ENCODE measurements at regions not wholly inside any gene's neighbourhood (a gene's known extent, or its start where the extent isn't known, plus 50 kb on each side); places are given as distances from the start of the nearest gene placed in this dataset.

DNA sequence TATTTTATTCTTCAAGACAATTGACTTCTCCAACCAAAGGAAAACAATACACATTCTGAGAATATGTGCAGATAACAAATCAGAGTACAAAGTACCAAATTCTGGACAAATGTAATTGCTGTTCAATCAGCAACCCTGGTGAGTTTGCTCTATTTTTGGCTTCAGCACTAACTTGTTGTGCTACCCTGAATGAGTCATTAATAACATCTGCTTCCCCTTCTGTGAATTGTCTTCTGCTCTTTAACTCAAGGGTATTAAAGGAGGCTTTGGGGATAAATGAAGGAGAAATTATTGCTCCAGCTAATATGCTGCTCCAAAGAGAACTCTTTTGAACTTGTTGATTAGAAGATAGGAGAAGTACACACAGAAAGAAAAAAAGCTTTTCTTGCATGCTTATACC is 459.3 kb downstream of the HTR7 start:
- H3K36me3 ChIP-seq (ENCODE audit: control insufficient read depth in 1 of 2, insufficient read depth in 2 of 2, low read length in 2 of 2): no peaks in the 10 kb centered on the region
- no peaks in the 10 kb centered on the region for H3K27me3 ChIP-seq (ENCODE audit: low read depth, low read length)
- H3K4me1 ChIP-seq (ENCODE audit: control insufficient read depth in 1 of 2, insufficient read depth in 2 of 2, low read length in 2 of 2): no peaks in the 10 kb centered on the region
- no peaks in the 10 kb centered on the region for H3K9me3 ChIP-seq (ENCODE audit: control insufficient read depth in 1 of 2, low read length in 2 of 2)
- no peak overlapping the region for H3K4me3 ChIP-seq (ENCODE audit: low read depth in 1 of 2, low read length in 2 of 2)
- no peak overlapping the region for H3K27ac ChIP-seq (ENCODE audit: low read length)

DNA sequence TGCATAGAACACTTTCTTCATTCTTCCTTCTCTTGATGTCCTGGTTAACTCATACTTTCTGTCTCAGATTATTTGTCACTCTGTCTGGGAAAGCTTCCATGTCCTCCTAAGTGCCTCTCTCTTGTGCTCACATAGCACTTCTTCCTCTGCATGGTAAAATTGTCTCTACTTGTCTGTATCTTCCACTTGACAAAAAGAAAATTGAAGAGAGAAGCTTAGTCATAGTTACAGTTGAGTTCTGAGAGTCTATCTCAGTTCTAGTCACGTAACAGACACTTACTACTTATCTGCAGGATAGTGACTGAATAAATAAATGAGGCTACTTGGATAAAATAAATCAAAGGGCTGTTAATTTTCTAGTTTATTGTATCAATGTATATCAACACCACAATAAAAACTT is 458.1 kb downstream of the HTR7 start:
- H3K27me3 ChIP-seq (ENCODE audit: low read depth, low read length): no peaks in the 10 kb centered on the region
- no peaks in the 10 kb centered on the region for H3K4me1 ChIP-seq (ENCODE audit: control insufficient read depth in 1 of 2, insufficient read depth in 2 of 2, low read length in 2 of 2)
- no peak overlapping the region for H3K4me3 ChIP-seq (ENCODE audit: low read depth in 1 of 2, low read length in 2 of 2)
- H3K27ac ChIP-seq (ENCODE audit: low read length): no peak overlapping the region
- H3K36me3 ChIP-seq (ENCODE audit: control insufficient read depth in 1 of 2, insufficient read depth in 2 of 2, low read length in 2 of 2): no peaks in the 10 kb centered on the region
- H3K9me3 ChIP-seq (ENCODE audit: control insufficient read depth in 1 of 2, low read length in 2 of 2): no peaks in the 10 kb centered on the region

DNA sequence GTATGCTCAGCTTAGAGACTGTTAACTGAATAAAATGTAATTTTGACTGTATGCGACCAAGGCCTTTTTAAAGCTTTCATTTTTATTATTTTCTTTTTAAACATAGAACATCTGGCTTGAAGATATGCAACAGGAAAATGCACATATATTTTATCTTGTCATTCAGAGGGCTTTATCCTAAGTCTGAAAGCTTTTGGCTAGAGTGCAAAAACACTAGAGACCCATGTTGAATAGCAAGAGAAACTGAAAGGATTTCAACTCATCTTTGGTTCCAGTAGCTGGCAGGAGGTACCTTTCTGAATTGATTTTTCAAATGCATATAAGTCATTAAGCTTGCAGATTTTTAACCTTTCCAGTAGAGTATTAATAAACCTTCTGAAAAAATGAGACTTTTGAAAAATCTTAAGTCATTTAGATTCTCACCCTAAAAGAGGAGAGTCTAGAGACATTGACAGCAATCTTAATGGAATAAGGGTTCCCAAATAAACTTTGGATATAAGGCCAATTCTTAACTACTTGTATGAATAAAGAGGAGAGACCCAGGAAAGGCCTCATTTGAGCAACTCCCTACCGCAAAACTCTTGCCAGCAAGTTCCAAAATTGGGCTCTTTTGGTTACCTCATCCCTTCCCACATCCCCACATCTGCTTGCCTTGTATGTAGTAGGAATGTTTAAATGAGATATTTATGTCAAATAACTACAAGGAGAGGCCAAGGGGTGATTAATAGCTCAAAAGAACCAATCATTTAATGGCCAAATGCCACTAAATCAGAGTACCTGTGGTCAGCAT is 454.4 kb downstream of the HTR7 start:
- no peaks in the 10 kb centered on the region for H3K4me1 ChIP-seq (ENCODE audit: control insufficient read depth in 1 of 2, insufficient read depth in 2 of 2, low read length in 2 of 2)
- no peaks in the 10 kb centered on the region for H3K27me3 ChIP-seq (ENCODE audit: low read depth, low read length)
- H3K36me3 ChIP-seq (ENCODE audit: control insufficient read depth in 1 of 2, insufficient read depth in 2 of 2, low read length in 2 of 2): no peaks in the 10 kb centered on the region
- no peak overlapping the region for H3K4me3 ChIP-seq (ENCODE audit: low read depth in 1 of 2, low read length in 2 of 2)
- no peak overlapping the region for H3K27ac ChIP-seq (ENCODE audit: low read length)
- H3K9me3 ChIP-seq (ENCODE audit: control insufficient read depth in 1 of 2, low read length in 2 of 2): no peaks in the 10 kb centered on the region

DNA sequence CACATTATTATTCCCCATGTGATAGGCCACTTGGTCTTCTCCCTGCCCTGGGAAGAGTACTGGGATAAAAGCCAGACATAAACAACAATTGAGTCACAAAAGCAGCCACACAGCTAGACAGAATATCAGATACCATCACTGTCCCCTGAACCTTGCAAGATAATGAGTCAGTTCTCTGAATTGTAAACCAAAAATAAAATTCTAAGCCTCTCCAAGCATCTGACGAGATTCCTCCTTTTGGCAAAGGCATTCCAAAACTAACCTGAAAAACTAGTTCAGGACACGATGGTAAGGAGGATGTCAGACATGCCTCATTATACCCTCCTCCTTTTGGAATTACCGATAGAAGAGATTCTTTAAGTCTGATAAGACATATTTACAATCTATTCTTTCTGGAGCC is 450.7 kb downstream of the HTR7 start:
- no peaks in the 10 kb centered on the region for H3K4me1 ChIP-seq (ENCODE audit: control insufficient read depth in 1 of 2, insufficient read depth in 2 of 2, low read length in 2 of 2)
- no peaks in the 10 kb centered on the region for H3K36me3 ChIP-seq (ENCODE audit: control insufficient read depth in 1 of 2, insufficient read depth in 2 of 2, low read length in 2 of 2)
- H3K27ac ChIP-seq (ENCODE audit: low read length): no peak overlapping the region
- no peak overlapping the region for H3K4me3 ChIP-seq (ENCODE audit: low read depth in 1 of 2, low read length in 2 of 2)
- H3K9me3 ChIP-seq (ENCODE audit: control insufficient read depth in 1 of 2, low read length in 2 of 2): peaks cover 0 to 6% of the 10 kb centered on the region in 2 donors
- H3K27me3 ChIP-seq (ENCODE audit: low read depth, low read length): no peaks in the 10 kb centered on the region

DNA sequence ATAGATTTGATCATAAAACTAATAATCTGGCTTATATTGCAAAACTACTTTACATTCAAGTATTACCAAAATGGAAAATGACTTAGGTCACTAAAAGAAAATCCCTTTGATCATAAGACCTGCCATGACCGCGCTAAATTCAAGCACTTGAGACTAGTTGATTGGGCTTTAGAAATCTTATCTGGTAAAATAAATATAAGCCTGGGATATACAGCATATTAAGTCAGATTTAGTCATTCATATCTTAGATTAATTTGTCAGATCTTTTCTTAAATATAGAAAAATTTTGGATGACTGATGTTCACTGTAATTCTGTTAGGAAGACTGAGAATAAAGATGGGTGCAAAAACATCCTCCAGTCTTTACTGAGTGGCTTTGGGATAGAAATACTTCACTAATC is 450.0 kb downstream of the HTR7 start:
- H3K27me3 ChIP-seq (ENCODE audit: low read depth, low read length): no peaks in the 10 kb centered on the region
- peaks cover 0 to 6% of the 10 kb centered on the region in 2 donors for H3K9me3 ChIP-seq (ENCODE audit: control insufficient read depth in 1 of 2, low read length in 2 of 2)
- no peak overlapping the region for H3K27ac ChIP-seq (ENCODE audit: low read length)
- H3K4me3 ChIP-seq (ENCODE audit: low read depth in 1 of 2, low read length in 2 of 2): no peak overlapping the region
- H3K4me1 ChIP-seq (ENCODE audit: control insufficient read depth in 1 of 2, insufficient read depth in 2 of 2, low read length in 2 of 2): no peaks in the 10 kb centered on the region
- no peaks in the 10 kb centered on the region for H3K36me3 ChIP-seq (ENCODE audit: control insufficient read depth in 1 of 2, insufficient read depth in 2 of 2, low read length in 2 of 2)

DNA sequence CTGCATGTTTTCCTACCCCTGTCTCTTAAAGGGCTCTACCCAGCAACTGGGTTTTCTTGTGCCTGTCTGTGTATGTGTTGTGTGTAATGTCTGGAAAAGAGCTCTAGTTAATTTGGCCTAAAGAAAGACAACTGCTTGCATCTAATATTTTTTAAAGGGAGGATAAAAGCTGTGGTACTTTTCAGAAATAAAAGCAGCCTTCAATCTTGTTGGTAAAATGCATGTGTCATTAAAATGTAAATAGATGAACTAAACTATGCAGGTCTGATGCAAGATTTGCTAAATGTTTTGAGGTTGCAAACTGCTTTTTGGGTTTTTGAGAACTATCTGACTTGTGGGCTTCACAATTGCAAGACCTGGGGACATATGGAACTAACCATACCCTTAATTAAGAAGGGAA is 445.3 kb downstream of the HTR7 start:
- no peak overlapping the region for H3K4me3 ChIP-seq (ENCODE audit: low read depth in 1 of 2, low read length in 2 of 2)
- peaks cover 0 to 6% of the 10 kb centered on the region in 2 donors for H3K9me3 ChIP-seq (ENCODE audit: control insufficient read depth in 1 of 2, low read length in 2 of 2)
- H3K36me3 ChIP-seq (ENCODE audit: control insufficient read depth in 1 of 2, insufficient read depth in 2 of 2, low read length in 2 of 2): no peaks in the 10 kb centered on the region
- H3K27me3 ChIP-seq (ENCODE audit: low read depth, low read length): no peaks in the 10 kb centered on the region
- no peak overlapping the region for H3K27ac ChIP-seq (ENCODE audit: low read length)
- no peaks in the 10 kb centered on the region for H3K4me1 ChIP-seq (ENCODE audit: control insufficient read depth in 1 of 2, insufficient read depth in 2 of 2, low read length in 2 of 2)

DNA sequence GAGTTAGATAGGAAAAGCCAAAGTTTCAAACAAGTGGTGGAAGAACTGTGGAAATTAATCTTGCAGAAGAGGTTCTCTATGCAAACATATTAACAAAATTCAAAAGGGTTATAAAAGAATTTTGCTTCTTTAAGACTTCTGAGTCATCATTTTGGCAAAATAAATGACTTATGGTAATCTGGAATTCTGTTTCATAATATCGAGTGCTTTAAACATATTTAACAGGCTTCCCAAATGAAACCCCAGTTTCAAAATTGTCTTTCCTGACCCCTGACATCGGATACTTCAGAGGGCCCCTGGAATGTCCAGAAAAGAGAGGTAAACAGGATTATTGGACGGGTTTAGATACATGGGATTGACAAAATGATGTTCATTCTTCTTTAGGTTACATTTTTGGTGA is 444.6 kb downstream of the HTR7 start:
- Histone ChIP-seq H3K36me3 (ENCODE audit: control insufficient read depth in 1 of 2, insufficient read depth in 2 of 2, low read length in 2 of 2) (no peaks in the 10 kb centered on the region), H3K4me3 (ENCODE audit: low read depth in 1 of 2, low read length in 2 of 2) (no peak overlapping the region), H3K9me3 (ENCODE audit: control insufficient read depth in 1 of 2, low read length in 2 of 2) (peaks cover 0 to 6% of the 10 kb centered on the region in 2 donors), H3K4me1 (ENCODE audit: control insufficient read depth in 1 of 2, insufficient read depth in 2 of 2, low read length in 2 of 2) (no peaks in the 10 kb centered on the region), H3K27ac (ENCODE audit: low read length) (no peak overlapping the region), H3K27me3 (ENCODE audit: low read depth, low read length) (no peaks in the 10 kb centered on the region)

DNA sequence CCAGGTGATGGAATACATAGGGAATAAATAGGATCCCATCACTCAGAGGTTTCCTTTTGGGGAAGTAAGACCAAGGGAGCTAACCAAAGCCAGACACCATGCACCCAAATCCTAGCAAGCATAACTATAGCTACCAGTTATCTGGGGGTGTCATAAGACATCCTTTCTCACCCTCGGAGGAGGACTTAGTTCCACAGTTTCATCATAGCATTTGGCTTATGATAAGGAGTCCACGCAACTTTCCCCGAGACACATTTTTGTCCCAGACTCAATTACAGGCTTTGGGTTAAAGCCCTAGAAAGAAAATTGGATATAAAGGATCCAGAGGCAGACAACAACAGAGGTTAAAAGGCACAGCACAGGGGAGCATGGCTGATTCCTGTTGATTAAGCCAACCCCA is 442.9 kb downstream of the HTR7 start:
- Histone ChIP-seq H3K4me3 (ENCODE audit: low read depth in 1 of 2, low read length in 2 of 2) (no peak overlapping the region), H3K27me3 (ENCODE audit: low read depth, low read length) (no peaks in the 10 kb centered on the region), H3K4me1 (ENCODE audit: control insufficient read depth in 1 of 2, insufficient read depth in 2 of 2, low read length in 2 of 2) (no peaks in the 10 kb centered on the region), H3K36me3 (ENCODE audit: control insufficient read depth in 1 of 2, insufficient read depth in 2 of 2, low read length in 2 of 2) (no peaks in the 10 kb centered on the region), H3K27ac (ENCODE audit: low read length) (no peak overlapping the region), H3K9me3 (ENCODE audit: control insufficient read depth in 1 of 2, low read length in 2 of 2) (peaks cover 0 to 4% of the 10 kb centered on the region in 2 donors)

DNA sequence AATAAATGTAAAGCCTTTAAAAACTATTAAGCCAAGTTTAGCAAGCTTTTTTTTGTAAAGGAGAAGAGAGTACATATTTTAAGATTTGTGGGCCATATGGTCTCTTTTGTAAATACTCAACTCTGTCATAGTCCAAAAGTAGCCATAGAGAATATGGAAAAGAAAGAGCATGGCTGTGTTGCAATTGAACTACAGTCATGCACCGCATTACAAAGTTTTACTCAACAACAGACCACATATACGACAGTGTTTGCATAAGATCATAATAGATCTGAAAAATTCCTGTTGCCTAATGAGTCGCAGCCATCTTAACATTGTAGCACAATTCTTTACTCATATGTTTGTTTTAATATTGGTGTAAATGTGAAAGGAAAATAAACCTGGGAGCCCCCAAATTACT is 440.8 kb downstream of the HTR7 start:
- Histone ChIP-seq H3K4me3 (ENCODE audit: low read depth in 1 of 2, low read length in 2 of 2) (no peak overlapping the region), H3K9me3 (ENCODE audit: control insufficient read depth in 1 of 2, low read length in 2 of 2) (no peaks in the 10 kb centered on the region), H3K27me3 (ENCODE audit: low read depth, low read length) (no peaks in the 10 kb centered on the region), H3K4me1 (ENCODE audit: control insufficient read depth in 1 of 2, insufficient read depth in 2 of 2, low read length in 2 of 2) (no peaks in the 10 kb centered on the region), H3K27ac (ENCODE audit: low read length) (no peak overlapping the region), H3K36me3 (ENCODE audit: control insufficient read depth in 1 of 2, insufficient read depth in 2 of 2, low read length in 2 of 2) (no peaks in the 10 kb centered on the region)

DNA sequence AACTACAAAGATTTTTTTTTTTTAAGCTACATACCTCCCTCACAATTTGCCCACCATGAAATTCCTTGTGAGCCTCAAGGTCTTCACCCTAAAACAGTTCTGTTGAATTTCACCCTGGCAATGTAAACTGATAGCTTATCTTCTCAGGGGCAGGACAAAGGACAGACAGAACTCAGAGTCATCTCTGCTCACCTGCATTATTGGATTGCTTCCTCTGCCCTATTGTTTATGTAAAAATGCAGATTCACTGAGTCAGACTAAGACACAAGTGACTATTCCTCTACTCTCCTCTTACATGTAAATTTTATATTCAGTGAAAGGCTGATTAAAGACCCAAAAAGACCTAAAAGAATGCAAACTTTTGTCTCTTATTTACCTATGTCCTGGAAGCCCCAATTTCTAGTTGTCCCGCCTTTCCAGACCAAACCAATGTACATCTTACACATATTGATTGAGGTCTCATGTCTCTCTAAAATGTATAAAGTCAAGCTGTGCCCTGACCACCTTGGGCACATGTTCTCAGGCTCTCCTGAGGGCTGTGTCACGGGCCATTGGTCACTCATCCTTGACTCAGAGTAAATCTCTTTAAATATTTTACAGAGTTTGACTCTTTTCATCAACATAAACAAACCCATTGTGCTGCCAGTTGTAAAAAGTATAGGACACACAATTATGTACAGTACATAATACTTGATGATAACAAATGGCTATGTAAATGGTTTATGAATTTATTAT is 440.2 kb downstream of the HTR7 start:
- Histone ChIP-seq H3K4me1 (ENCODE audit: control insufficient read depth in 1 of 2, insufficient read depth in 2 of 2, low read length in 2 of 2) (no peaks in the 10 kb centered on the region), H3K27ac (ENCODE audit: low read length) (no peak overlapping the region), H3K4me3 (ENCODE audit: low read depth in 1 of 2, low read length in 2 of 2) (no peak overlapping the region), H3K9me3 (ENCODE audit: control insufficient read depth in 1 of 2, low read length in 2 of 2) (no peaks in the 10 kb centered on the region), H3K27me3 (ENCODE audit: low read depth, low read length) (no peaks in the 10 kb centered on the region), H3K36me3 (ENCODE audit: control insufficient read depth in 1 of 2, insufficient read depth in 2 of 2, low read length in 2 of 2) (no peaks in the 10 kb centered on the region)

DNA sequence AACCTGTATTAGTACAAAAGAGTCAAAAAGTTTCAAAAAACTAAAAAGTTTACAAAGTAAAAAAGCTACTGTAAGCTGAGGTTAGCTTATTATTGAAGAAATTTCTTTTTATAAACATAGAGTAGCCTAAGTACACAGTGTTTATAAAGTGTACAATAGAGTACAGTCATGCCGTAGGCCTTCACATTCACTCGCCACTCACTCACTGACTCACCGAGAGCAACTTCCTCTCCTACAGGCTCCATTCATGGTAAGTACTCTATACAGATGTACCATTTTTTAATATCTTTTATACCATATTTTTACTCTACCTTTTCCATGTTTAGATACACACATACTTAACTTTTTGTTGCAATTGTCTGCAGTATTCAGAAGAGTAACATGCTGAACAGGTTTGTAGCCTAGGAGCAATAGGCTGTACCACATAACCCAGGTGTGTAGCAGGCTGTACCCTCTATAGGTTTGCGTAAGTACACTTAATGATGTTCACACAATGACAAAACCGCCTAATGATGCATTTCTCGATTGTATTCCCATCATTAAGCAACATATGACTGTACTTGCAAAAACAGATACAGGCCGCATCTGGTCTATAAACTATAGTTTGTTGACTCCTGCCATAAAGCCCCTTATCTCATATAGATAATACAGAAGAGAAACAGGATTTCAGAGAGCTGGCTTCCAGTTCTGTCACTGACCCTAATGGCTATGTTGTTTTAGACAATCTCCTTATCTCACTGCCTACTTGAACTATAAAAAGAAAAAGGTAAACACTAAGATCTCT is 438.8 kb downstream of the HTR7 start:
- Histone ChIP-seq H3K4me1 (ENCODE audit: control insufficient read depth in 1 of 2, insufficient read depth in 2 of 2, low read length in 2 of 2) (no peaks in the 10 kb centered on the region), H3K27me3 (ENCODE audit: low read depth, low read length) (no peaks in the 10 kb centered on the region), H3K9me3 (ENCODE audit: control insufficient read depth in 1 of 2, low read length in 2 of 2) (no peaks in the 10 kb centered on the region), H3K4me3 (ENCODE audit: low read depth in 1 of 2, low read length in 2 of 2) (no peak overlapping the region), H3K36me3 (ENCODE audit: control insufficient read depth in 1 of 2, insufficient read depth in 2 of 2, low read length in 2 of 2) (no peaks in the 10 kb centered on the region), H3K27ac (ENCODE audit: low read length) (no peak overlapping the region)
